ENCODE measurements at regions not wholly inside any gene's neighbourhood (a gene's known extent, or its start where the extent isn't known, plus 50 kb on each side); places are given as distances from the start of the nearest gene placed in this dataset.

DNA sequence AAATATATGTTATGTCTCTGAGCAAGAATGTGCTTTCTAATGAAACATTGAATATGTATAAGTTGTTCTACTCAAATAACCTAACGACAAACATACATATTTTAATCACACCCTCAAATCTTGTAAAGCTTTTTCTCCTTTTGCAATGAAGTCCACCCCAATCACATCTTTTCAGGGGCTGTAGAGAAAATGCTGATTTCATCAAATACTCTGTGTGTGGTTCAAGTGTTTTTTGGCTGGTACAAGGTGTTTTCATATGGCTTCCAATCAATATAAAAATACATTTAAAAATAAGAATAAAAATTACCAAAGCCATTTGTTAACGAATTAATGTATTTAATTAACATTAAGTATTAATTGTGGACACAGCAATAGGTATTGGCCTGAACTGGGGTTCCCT lies 57.2 kb upstream of the TMEM196 start:
- H3K79me2 ChIP-seq (ENCODE audit: insufficient read depth, low read length): no peaks in the 10 kb centered on the region
- no peak overlapping the region for H3K9ac ChIP-seq (ENCODE audit: low read depth, low read length, poor library complexity, severe bottlenecking)
- H3K9me2 ChIP-seq (replicated peaks; ENCODE audit: low read depth, low read length): no peaks in the 10 kb centered on the region
- H3F3A ChIP-seq (ENCODE audit: low read depth): no peaks in the 10 kb centered on the region
- no peaks in the 10 kb centered on the region for H3K27me3 ChIP-seq (ENCODE audit: insufficient read depth, low read length, poor library complexity, severe bottlenecking)
- no peaks in the 10 kb centered on the region for H3K4me1 ChIP-seq (ENCODE audit: insufficient read depth, low read length, poor library complexity, severe bottlenecking)
- no peak overlapping the region for H3K4me3 ChIP-seq (ENCODE audit: low read length, poor library complexity, severe bottlenecking)
- H4K20me1 ChIP-seq (ENCODE audit: insufficient read depth, low read length, poor library complexity, severe bottlenecking): no peaks in the 10 kb centered on the region
- no peak overlapping the region for H2AFZ ChIP-seq (ENCODE audit: low read length)
- no peak overlapping the region for H3K4me2 ChIP-seq (ENCODE audit: low read depth, low read length, poor library complexity, severe bottlenecking)
- no peak for TF ChIP-seq EZH2phosphoT487 (IDR thresholded peaks at IDR 0.05; ENCODE audit: borderline replicate concordance)
- TF ChIP-seq, protein P1, sequence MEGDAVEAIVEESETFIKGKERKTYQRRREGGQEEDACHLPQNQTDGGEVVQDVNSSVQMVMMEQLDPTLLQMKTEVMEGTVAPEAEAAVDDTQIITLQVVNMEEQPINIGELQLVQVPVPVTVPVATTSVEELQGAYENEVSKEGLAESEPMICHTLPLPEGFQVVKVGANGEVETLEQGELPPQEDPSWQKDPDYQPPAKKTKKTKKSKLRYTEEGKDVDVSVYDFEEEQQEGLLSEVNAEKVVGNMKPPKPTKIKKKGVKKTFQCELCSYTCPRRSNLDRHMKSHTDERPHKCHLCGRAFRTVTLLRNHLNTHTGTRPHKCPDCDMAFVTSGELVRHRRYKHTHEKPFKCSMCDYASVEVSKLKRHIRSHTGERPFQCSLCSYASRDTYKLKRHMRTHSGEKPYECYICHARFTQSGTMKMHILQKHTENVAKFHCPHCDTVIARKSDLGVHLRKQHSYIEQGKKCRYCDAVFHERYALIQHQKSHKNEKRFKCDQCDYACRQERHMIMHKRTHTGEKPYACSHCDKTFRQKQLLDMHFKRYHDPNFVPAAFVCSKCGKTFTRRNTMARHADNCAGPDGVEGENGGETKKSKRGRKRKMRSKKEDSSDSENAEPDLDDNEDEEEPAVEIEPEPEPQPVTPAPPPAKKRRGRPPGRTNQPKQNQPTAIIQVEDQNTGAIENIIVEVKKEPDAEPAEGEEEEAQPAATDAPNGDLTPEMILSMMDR (conservative IDR thresholded peaks at IDR 0.05; ENCODE audit: low read length): no peak
- H3K9me3 ChIP-seq (ENCODE audit: insufficient read depth, low read depth, low read length): no peaks in the 10 kb centered on the region
- H3K36me3 ChIP-seq (ENCODE audit: insufficient read depth, low read length): no peaks in the 10 kb centered on the region

All from Loucy (cell line).